SK-N-SH treated with all-trans-retinoic acid at 6 μM for 48 hours (cell line): ENCODE measurements at regions not wholly inside any gene's neighbourhood (a gene's known extent, or its start where the extent isn't known, plus 50 kb on each side); places are given as distances from the start of the nearest gene placed in this dataset.

Experiments
- ATAC-seq: fragments of 200-7000 bp; cut with Tn5 transposase; 3 replicates; pipeline ENCODE4 v1.9.1; 2020; ENCODE audit warnings: mild to moderate bottlenecking, moderate library complexity
- ARNTL ChIP-seq: fragments of 450-650 bp; formaldehyde crosslinking; IDR thresholded peaks from 2 replicates; pipeline ENCODE4 v1.5.0; 2020; ENCODE audit warnings: low read depth, mild to moderate bottlenecking, moderate library complexity, borderline replicate concordance
- CREB5 ChIP-seq: fragments of 250-450 bp; sonication (Bioruptor Pico); IDR thresholded peaks from 2 replicates; pipeline ENCODE4 v1.5.1; 2020; ENCODE audit warnings: low read depth, mild to moderate bottlenecking, moderate library complexity
- CSDC2 ChIP-seq: fragments of 250-450 bp; sonication (Bioruptor Pico); IDR thresholded peaks from 2 replicates; pipeline ENCODE4 v1.5.0; 2020; ENCODE audit warnings: mild to moderate bottlenecking, moderate library complexity
- CSRNP3 ChIP-seq: fragments of 250-450 bp; sonication (Bioruptor Pico); IDR thresholded peaks from 2 replicates; pipeline ENCODE4 v1.5.1; 2021; ENCODE audit warnings: mild to moderate bottlenecking, moderate library complexity
- GLIS3 ChIP-seq: fragments of 250-450 bp; sonication (Bioruptor Pico); IDR thresholded peaks from 2 replicates; pipeline ENCODE4 v1.5.0; 2020; ENCODE audit warnings: mild to moderate bottlenecking, moderate library complexity
- ISL1 ChIP-seq: fragments of 250-450 bp; sonication (Bioruptor Pico); IDR thresholded peaks from 2 replicates; pipeline ENCODE4 v2.1.2; 2022; ENCODE audit warnings: mild to moderate bottlenecking, moderate library complexity
- OSR1 ChIP-seq: fragments of 250-450 bp; sonication (Bioruptor Pico); IDR thresholded peaks from 2 replicates; pipeline ENCODE4 v1.8.0; 2022; ENCODE audit warnings: moderate library complexity, mild to moderate bottlenecking, inconsistent platforms
- PATZ1 ChIP-seq: fragments of 250-450 bp; sonication (Bioruptor Pico); IDR thresholded peaks from 2 replicates; pipeline ENCODE4 v1.8.0; 2020; ENCODE audit warnings: mild to moderate bottlenecking, moderate library complexity, borderline replicate concordance
- POU6F1 ChIP-seq: fragments of 250-450 bp; sonication (Bioruptor Pico); IDR thresholded peaks from 2 replicates; pipeline ENCODE4 v1.8.0; 2021; ENCODE audit warnings: low read depth, mild to moderate bottlenecking, moderate library complexity, borderline replicate concordance
- PPARA ChIP-seq: fragments of 250-450 bp; sonication (Bioruptor Pico); IDR thresholded peaks from 2 replicates; pipeline ENCODE4 v1.5.0; 2020; ENCODE audit warnings: mild to moderate bottlenecking, borderline replicate concordance
- RARB ChIP-seq: fragments of 250-450 bp; sonication (Bioruptor Pico); IDR thresholded peaks from 2 replicates; pipeline ENCODE4 v1.8.0; 2021; ENCODE audit warnings: mild to moderate bottlenecking, moderate library complexity
- TOX ChIP-seq: fragments of 250-450 bp; sonication (Bioruptor Pico); IDR thresholded peaks from 2 replicates; pipeline ENCODE4 v1.8.0; 2021; ENCODE audit warnings: mild to moderate bottlenecking, moderate library complexity, borderline replicate concordance
- ZC3H10 ChIP-seq: fragments of 250-450 bp; sonication (Bioruptor Pico); IDR thresholded peaks from 2 replicates; pipeline ENCODE4 v1.5.1; 2021; ENCODE audit warnings: mild to moderate bottlenecking, moderate library complexity
- ZFP3 ChIP-seq: fragments of 250-450 bp; sonication (Bioruptor Pico); IDR thresholded peaks from 2 replicates; pipeline ENCODE4 v1.5.0; 2020; ENCODE audit warnings: mild to moderate bottlenecking, moderate library complexity
- ZFP30 ChIP-seq: fragments of 450-650 bp; formaldehyde crosslinking; IDR thresholded peaks from 2 replicates; pipeline ENCODE4 v1.5.0; 2022; ENCODE audit warnings: mild to moderate bottlenecking, moderate library complexity
- ZNF565 ChIP-seq: fragments of 450-650 bp; formaldehyde crosslinking; conservative IDR thresholded peaks from 2 replicates; pipeline ENCODE4 v1.5.0; 2020; ENCODE audit warnings: low read depth, mild to moderate bottlenecking, moderate library complexity
- ZNF70 ChIP-seq: fragments of 450-650 bp; formaldehyde crosslinking; IDR thresholded peaks from 2 replicates; pipeline ENCODE4 v1.5.0; 2020; ENCODE audit warnings: mild to moderate bottlenecking, moderate library complexity
- ZNF8 ChIP-seq: fragments of 450-650 bp; formaldehyde crosslinking; IDR thresholded peaks from 2 replicates; pipeline ENCODE4 v1.5.0; 2020; ENCODE audit warnings: mild to moderate bottlenecking, moderate library complexity

GRCh38 chr3:197422506-197422905, 124.1 kb upstream of the DLG1 start (continued):
- no peak for TF ChIP-seq ZNF565
- TF ChIP-seq CSRNP3 (CRISPR knock-in tag), result no peak
- TF ChIP-seq ZNF70, result no peak
- TF ChIP-seq PPARA (CRISPR knock-in tag), result no peak

- ATAC-seq, result no peak
- no peak for TF ChIP-seq ARNTL (CRISPR knock-in tag)
Observed at GRCh38 chr3:197421021-197421420, 122.6 kb upstream of the DLG1 start.

GRCh38 chr3:197420566-197420965, 122.2 kb upstream of the DLG1 start:
- TF ChIP-seq PPARA (CRISPR knock-in tag) (no peak), GLIS3 (CRISPR knock-in tag) (no peak), ARNTL (CRISPR knock-in tag) (no peak), RARB (CRISPR knock-in tag) (no peak), OSR1 (CRISPR knock-in tag) (no peak), PATZ1 (no peak), CSDC2 (CRISPR knock-in tag) (no peak), CREB5 (CRISPR knock-in tag) (no peak), ZNF70 (no peak), ZFP30 (CRISPR knock-in tag) (no peak), TOX (CRISPR knock-in tag) (no peak), ZNF8 (CRISPR knock-in tag) (no peak), POU6F1 (CRISPR knock-in tag) (no peak), ZC3H10 (CRISPR knock-in tag) (no peak), ISL1 (no peak), CSRNP3 (CRISPR knock-in tag) (no peak)
- ATAC-seq, result no peak

GRCh38 chr3:197420115-197420514, 121.7 kb upstream of the DLG1 start:
- no peak for TF ChIP-seq ZFP3 (CRISPR knock-in tag)
- TF ChIP-seq GLIS3 (CRISPR knock-in tag), result no peak
- no peak for TF ChIP-seq OSR1 (CRISPR knock-in tag)
- no peak for TF ChIP-seq CSRNP3 (CRISPR knock-in tag)
- no peak for TF ChIP-seq ISL1
- no peak for ATAC-seq

- ATAC-seq, result no peak
- TF ChIP-seq OSR1 (CRISPR knock-in tag) (no peak), CSRNP3 (CRISPR knock-in tag) (no peak), TOX (CRISPR knock-in tag) (no peak), ZNF565 (no peak), PATZ1 (no peak), ZFP3 (CRISPR knock-in tag) (no peak), ISL1 (no peak), CREB5 (CRISPR knock-in tag) (no peak)
Observed at GRCh38 chr3:197419696-197420095, 121.3 kb upstream of the DLG1 start.
